Naive B cell (primary cell): ENCODE measurements at regions not wholly inside any gene's neighbourhood (a gene's known extent, or its start where the extent isn't known, plus 50 kb on each side); places are given as distances from the start of the nearest gene placed in this dataset.
A peak's percentile ranks its signal among the peaks of the same experiment; 100 is the strongest.

Source experiments
- ATAC-seq, 2 donors: fragments of 150-1000 bp; cut with Tn5 transposase; 2 replicates each; pipeline ENCODE4 v1.10.0; 2021; ENCODE audit warnings: low read depth in 2 of 2, mild to moderate bottlenecking in 2 of 2, moderate library complexity in 2 of 2
- DNase-seq: peaks from one replicate; pipeline ENCODE4 v3.0.0; 2022
- H3K27ac Mint-ChIP-seq, 6 donors: one replicate each; pipeline ENCODE4 v1.8.0; 2020 to 2022; ENCODE audit warnings: mild to moderate bottlenecking in 6 of 6, mixed read lengths in 6 of 6, moderate library complexity in 5 of 6, inconsistent platforms in 2 of 6
- H3K27me3 Mint-ChIP-seq, 3 donors: one replicate each; pipeline ENCODE4 v1.8.0; 2021 to 2022; ENCODE audit warnings: mixed read lengths in 3 of 3, mild to moderate bottlenecking in 1 of 3
- H3K36me3 Mint-ChIP-seq, 2 donors: one replicate each; pipeline ENCODE4 v1.8.0; 2020 to 2022; ENCODE audit warnings: mixed read lengths in 2 of 2, inconsistent platforms in 1 of 2, mild to moderate bottlenecking in 1 of 2
- H3K4me1 Mint-ChIP-seq, 3 donors: one replicate each; pipeline ENCODE4 v1.8.0; 2020 to 2022; ENCODE audit warnings: mixed read lengths in 3 of 3, inconsistent platforms in 1 of 3, mild to moderate bottlenecking in 1 of 3, moderate library complexity in 1 of 3
- H3K4me3 Mint-ChIP-seq, 8 donors: one replicate each; pipeline ENCODE4 v1.8.0; 2020 to 2022; ENCODE audit warnings: mild to moderate bottlenecking in 8 of 8, mixed read lengths in 8 of 8, moderate library complexity in 8 of 8, inconsistent platforms in 2 of 8
- H3K9me3 Mint-ChIP-seq, 7 donors: one replicate each; pipeline ENCODE4 v1.8.0; 2020 to 2022; ENCODE audit warnings: mixed read lengths in 7 of 7, mild to moderate bottlenecking in 5 of 7, inconsistent platforms in 2 of 7, moderate library complexity in 1 of 7

DNA sequence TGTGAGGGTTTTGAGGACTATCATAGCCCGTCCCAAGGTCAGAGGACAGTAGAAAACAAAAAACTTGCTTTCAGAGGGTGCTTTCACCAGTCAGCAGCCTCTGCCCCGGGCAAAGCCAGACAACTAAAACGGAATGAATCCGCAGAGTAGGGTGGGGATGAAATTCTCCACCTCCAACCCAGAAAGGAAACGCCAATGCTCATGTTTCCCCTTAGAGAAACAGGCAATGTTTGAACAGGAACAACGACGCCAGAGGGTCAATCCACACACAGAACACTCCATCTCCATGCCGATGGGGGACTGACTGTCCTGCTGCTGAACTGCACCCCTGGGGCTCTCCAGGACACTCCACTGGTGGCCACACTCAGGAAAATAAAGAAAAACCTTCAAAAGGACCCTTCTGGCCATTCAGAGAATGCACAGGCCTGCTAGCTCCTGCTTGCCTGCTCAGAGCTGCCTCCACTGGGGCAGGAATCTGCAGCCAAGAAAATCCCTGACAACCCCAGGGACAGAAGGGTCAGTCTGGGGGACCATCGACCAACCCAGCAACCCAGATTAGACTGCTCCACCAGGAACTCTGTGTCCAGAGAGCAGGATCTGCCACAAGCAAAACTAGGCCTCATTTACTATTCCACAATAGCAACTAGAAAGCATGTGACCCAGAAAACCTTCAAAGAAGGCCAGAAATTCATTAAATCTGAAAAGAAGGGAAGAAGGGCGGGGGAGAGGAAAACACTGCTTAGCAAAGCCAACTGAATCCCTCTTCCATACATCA lies 116.0 kb downstream of the TOMM20 start:
- peak overlapping the region; percentile 98 to 100 (median 99) for H3K27ac Mint-ChIP-seq
- no peaks in the 10 kb centered on the region for H3K9me3 Mint-ChIP-seq
- peaks cover 45 to 78% (median 52%) of the 10 kb centered on the region in 3 donors for H3K4me1 Mint-ChIP-seq
- peak overlapping the region in 7 of 8 donors; percentile 58 to 94 (median 80) for H3K4me3 Mint-ChIP-seq
- ATAC-seq (no peak), DNase-seq (no peak)
- H3K36me3 Mint-ChIP-seq = no peaks in the 10 kb centered on the region
- H3K27me3 Mint-ChIP-seq = no peaks in the 10 kb centered on the region

DNA sequence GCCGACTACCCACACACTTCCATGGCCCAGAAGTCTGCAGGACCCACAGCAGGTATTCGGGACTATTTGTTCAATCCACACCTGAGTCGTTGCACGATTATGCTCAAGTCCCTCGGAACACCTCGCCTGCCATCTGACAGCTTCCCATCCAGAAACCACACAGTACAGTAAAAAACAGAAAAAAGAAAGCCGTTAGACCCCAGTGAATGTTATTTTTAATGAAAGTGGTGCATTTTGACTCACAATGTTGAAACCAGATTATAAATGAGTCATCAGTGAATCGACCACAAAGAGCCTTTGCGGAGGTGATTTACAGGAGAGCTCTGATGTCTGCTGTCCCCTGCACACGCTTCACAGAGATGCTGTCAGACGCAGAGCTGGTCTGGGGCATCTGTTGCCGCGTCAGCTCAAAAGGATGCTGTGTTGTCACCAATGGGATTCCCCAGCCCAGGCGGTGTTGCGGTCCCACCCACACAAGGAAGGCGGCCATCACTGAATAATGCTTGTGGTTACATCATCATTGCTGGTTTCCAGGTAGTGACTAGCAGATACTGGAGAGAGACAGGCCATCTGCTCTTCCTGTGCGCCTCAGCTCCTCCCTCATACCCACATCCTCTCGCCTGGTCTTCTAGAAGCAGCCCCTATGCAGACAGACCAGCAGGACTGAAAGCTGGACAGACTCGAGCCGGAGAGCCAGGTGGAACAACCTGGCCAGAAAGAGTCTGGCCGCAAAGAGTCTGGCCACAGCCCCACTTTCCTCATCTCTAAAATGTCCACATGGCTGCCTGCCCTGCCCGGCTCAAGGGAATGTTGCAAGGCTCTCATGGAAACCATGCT lies 116.8 kb downstream of the TOMM20 start:
- ATAC-seq (peak; percentile 84), DNase-seq (peak; percentile 94)
- H3K4me3 Mint-ChIP-seq = peak overlapping the region; percentile 58 to 94 (median 82)
- H3K27ac Mint-ChIP-seq = peak overlapping the region; percentile 98 to 100 (median 99)
- H3K9me3 Mint-ChIP-seq = no peaks in the 10 kb centered on the region
- H3K36me3 Mint-ChIP-seq = no peaks in the 10 kb centered on the region
- no peaks in the 10 kb centered on the region for H3K27me3 Mint-ChIP-seq
- peaks cover 45 to 78% (median 52%) of the 10 kb centered on the region in 3 donors for H3K4me1 Mint-ChIP-seq

- peaks cover 50 to 84% (median 57%) of the 10 kb centered on the region in 3 donors for H3K4me1 Mint-ChIP-seq
- H3K9me3 Mint-ChIP-seq = no peaks in the 10 kb centered on the region
- no peaks in the 10 kb centered on the region for H3K36me3 Mint-ChIP-seq
- peak overlapping the region; percentile 98 to 100 (median 99) for H3K27ac Mint-ChIP-seq
- no peaks in the 10 kb centered on the region for H3K27me3 Mint-ChIP-seq
- peak overlapping the region; percentile 58 to 94 (median 80) for H3K4me3 Mint-ChIP-seq
- ATAC-seq = peak; percentile 45 to 46
- peak; percentile 67 for DNase-seq
Measured at GRCh38 chr1:235011064-235011598, 117.5 kb downstream of the TOMM20 start.

DNA sequence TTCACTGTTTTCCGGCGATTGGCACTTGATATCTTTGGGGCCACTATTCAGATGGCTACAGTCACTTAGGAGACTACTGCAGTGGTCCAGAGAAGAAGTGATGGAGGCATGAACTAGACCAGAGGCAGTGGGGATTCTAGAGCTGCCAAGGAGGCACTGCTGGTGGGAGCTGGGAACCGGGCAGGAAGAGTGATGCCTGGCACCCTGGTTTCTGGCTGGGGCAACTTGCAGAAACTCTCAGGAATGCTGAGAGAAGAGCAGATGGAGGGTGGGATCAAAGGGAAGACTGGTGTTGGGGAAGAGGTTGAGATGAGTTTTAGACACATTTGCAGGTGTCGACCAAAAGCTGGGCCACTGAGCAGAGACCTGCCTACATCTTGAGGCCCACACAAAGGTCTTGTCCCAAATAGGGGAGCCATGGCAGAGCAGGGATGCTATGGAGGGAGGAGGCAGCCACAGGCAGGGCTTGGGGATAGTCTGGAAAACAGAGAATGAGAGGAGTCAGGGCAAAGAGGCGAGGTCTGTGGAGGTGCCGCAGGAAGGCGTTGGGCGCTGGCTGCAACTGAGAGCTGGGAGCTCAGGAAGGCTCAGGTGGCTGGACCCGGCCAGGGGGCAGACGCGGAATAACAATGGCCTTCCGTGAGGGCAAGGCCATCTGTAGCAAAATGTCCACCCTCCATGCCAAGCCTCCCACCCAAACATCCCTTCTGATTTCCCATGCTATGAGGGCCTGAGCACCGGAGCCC lies 118.9 kb downstream of the TOMM20 start:
- peak overlapping the region in 7 of 8 donors; percentile 1 to 73 (median 45) for H3K4me3 Mint-ChIP-seq
- ATAC-seq (no peak), DNase-seq (no peak)
- H3K27me3 Mint-ChIP-seq = no peaks in the 10 kb centered on the region
- peak overlapping the region; percentile 39 to 99 (median 95) for H3K27ac Mint-ChIP-seq
- no peaks in the 10 kb centered on the region for H3K9me3 Mint-ChIP-seq
- no peaks in the 10 kb centered on the region for H3K36me3 Mint-ChIP-seq
- peaks cover 52 to 85% (median 67%) of the 10 kb centered on the region in 3 donors for H3K4me1 Mint-ChIP-seq

- Mint-ChIP-seq H3K4me3 (peak overlapping the region in 5 of 8 donors; percentile 26 to 76 (median 50)), H3K4me1 (peaks cover 50 to 85% (median 69%) of the 10 kb centered on the region in 3 donors), H3K27me3 (no peaks in the 10 kb centered on the region), H3K36me3 (no peaks in the 10 kb centered on the region), H3K27ac (peak overlapping the region; percentile 48 to 99 (median 87)), H3K9me3 (no peaks in the 10 kb centered on the region)
- DNase-seq (no peak), ATAC-seq (no peak)
Measured at GRCh38 chr1:235009074-235009473, 119.6 kb downstream of the TOMM20 start.

- Mint-ChIP-seq H3K4me3 (peak overlapping the region in 1 of 8 donors; percentile 20), H3K36me3 (no peaks in the 10 kb centered on the region), H3K9me3 (no peaks in the 10 kb centered on the region), H3K4me1 (peaks cover 54 to 83% (median 75%) of the 10 kb centered on the region in 3 donors), H3K27me3 (no peaks in the 10 kb centered on the region), H3K27ac (peak overlapping the region in 3 of 6 donors; percentile 67 to 99 (median 95))
- DNase-seq (no peak), ATAC-seq (no peak)
Measured at GRCh38 chr1:235008239-235008638, 120.4 kb downstream of the TOMM20 start.

GRCh38 chr1:235006816-235007215 lies 121.8 kb downstream of the TOMM20 start:
- DNase-seq (no peak), ATAC-seq (no peak)
- Mint-ChIP-seq H3K9me3 (no peaks in the 10 kb centered on the region), H3K4me1 (peaks cover 59 to 71% (median 69%) of the 10 kb centered on the region in 3 donors), H3K27ac (peak overlapping the region in 2 of 6 donors; percentile 40 to 71), H3K4me3 (peak overlapping the region in 1 of 8 donors; percentile 55), H3K36me3 (no peaks in the 10 kb centered on the region), H3K27me3 (no peaks in the 10 kb centered on the region)

DNA sequence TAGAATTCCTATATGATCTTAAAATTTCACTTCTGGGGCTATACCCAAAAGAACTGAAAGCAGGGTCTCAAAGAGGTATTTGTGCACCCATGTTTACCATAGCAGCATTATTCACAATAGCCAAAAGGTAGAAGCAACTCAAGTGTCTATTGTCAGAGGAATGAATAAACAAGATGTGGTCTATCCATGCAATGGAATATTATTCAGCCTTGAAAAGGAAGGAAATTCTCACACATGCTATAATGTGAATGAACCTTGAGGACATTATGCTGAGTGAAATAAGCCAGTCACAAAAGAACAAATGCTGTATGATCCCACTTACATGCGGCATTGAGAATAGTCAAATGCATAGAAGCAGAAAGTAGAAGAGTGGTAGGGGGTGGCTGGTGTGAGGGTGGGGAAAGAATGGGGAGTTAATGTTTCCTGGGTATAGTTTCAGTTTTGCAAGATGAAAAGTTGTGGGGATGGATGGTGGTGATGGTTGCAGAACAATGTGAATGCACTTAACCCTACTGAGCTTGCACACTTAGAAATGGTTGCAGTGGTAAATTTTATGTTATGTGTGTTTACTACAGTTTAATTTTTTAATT lies 122.4 kb downstream of the TOMM20 start:
- no peaks in the 10 kb centered on the region for H3K9me3 Mint-ChIP-seq
- H3K4me1 Mint-ChIP-seq = peaks cover 53 to 65% (median 63%) of the 10 kb centered on the region in 3 donors
- ATAC-seq (no peak), DNase-seq (no peak)
- H3K36me3 Mint-ChIP-seq = no peaks in the 10 kb centered on the region
- H3K4me3 Mint-ChIP-seq = peak overlapping the region in 1 of 8 donors; percentile 55
- H3K27me3 Mint-ChIP-seq = no peaks in the 10 kb centered on the region
- peak overlapping the region in 1 of 6 donors; percentile 40 for H3K27ac Mint-ChIP-seq

- peaks cover 45 to 53% (median 50%) of the 10 kb centered on the region in 3 donors for H3K4me1 Mint-ChIP-seq
- no peaks in the 10 kb centered on the region for H3K36me3 Mint-ChIP-seq
- ATAC-seq (peak; percentile 77 to 80), DNase-seq (peak; percentile 44)
- peak overlapping the region; percentile 81 to 98 (median 86) for H3K27ac Mint-ChIP-seq
- no peaks in the 10 kb centered on the region for H3K27me3 Mint-ChIP-seq
- H3K9me3 Mint-ChIP-seq = no peaks in the 10 kb centered on the region
- H3K4me3 Mint-ChIP-seq = peak overlapping the region in 5 of 8 donors; percentile 5 to 69 (median 40)
Measured at GRCh38 chr1:235004840-235005391, 123.7 kb downstream of the TOMM20 start.

- DNase-seq (no peak), ATAC-seq (peak; percentile 22 to 37)
- Mint-ChIP-seq H3K4me1 (peaks cover 38 to 46% (median 44%) of the 10 kb centered on the region in 3 donors), H3K4me3 (peak overlapping the region in 2 of 8 donors; percentile 5 to 61), H3K27ac (peak overlapping the region in 5 of 6 donors; percentile 62 to 98 (median 81)), H3K9me3 (no peaks in the 10 kb centered on the region), H3K27me3 (no peaks in the 10 kb centered on the region), H3K36me3 (no peaks in the 10 kb centered on the region)
Measured at GRCh38 chr1:235004276-235004675, 124.4 kb downstream of the TOMM20 start.

GRCh38 chr1:235002706-235003300 lies 125.8 kb downstream of the TOMM20 start:
- peaks cover 31 to 37% (median 32%) of the 10 kb centered on the region in 3 donors for H3K4me1 Mint-ChIP-seq
- H3K27ac Mint-ChIP-seq = peak overlapping the region in 1 of 6 donors; percentile 24
- no peaks in the 10 kb centered on the region for H3K9me3 Mint-ChIP-seq
- ATAC-seq = no peak
- H3K36me3 Mint-ChIP-seq = no peaks in the 10 kb centered on the region
- DNase-seq = no peak
- no peaks in the 10 kb centered on the region for H3K27me3 Mint-ChIP-seq
- H3K4me3 Mint-ChIP-seq = no peak overlapping the region

- H3K4me1 Mint-ChIP-seq = peaks cover 12 to 22% (median 13%) of the 10 kb centered on the region in 3 donors
- no peak overlapping the region for H3K27ac Mint-ChIP-seq
- DNase-seq = no peak
- no peak overlapping the region for H3K4me3 Mint-ChIP-seq
- no peak for ATAC-seq
- H3K27me3 Mint-ChIP-seq = no peaks in the 10 kb centered on the region
- H3K36me3 Mint-ChIP-seq = no peaks in the 10 kb centered on the region
- no peaks in the 10 kb centered on the region for H3K9me3 Mint-ChIP-seq
Measured at GRCh38 chr1:234999513-234999940, 129.1 kb downstream of the TOMM20 start.
